ENCODE measurements at regions not wholly inside any gene's neighbourhood (a gene's known extent, or its start where the extent isn't known, plus 50 kb on each side); places are given as distances from the start of the nearest gene placed in this dataset.
"Not testable (repeated sequence)": the region's sequence is repeated elsewhere in the genome, so short reads cannot be mapped to it uniquely, and the experiment has no call there.

DNA sequence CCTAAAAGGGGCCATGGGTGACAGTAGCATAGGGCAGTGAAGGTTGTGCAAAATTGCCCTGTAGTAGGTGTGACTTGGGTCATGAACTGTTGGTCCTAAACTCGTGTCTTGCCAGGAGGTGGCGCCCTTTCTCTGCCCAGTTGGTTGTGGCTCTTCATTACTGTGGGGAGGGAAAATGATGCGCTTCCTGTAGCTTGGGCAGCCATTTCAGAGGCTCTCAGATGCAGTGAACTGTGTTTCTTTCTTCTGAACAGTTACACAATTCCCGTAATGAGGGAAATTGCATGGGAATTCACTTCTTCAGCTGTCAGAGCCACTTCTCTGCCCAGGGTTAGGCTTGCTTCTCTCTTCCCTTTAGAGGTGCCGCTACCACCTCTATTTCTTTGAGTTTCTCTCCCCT is 148.1 kb upstream of the NRXN3 start:
- Mint-ChIP-seq H3K27ac (no peak overlapping the region), H3K9me3 (no peaks in the 10 kb centered on the region), H3K4me1 (no peaks in the 10 kb centered on the region), H3K27me3 (peaks cover 6% of the 10 kb centered on the region), H3K4me3 (no peak overlapping the region), H3K36me3 (ENCODE audit: low read depth) (no peaks in the 10 kb centered on the region)
- CTCF ChIA-PET: interaction anchor here (0.6 to 1.3 kb wide), 5 partner anchors 13 to 545 kb away, joined by 3 to 4 read pairs (median 3); no protein-coding TSS in a partner anchor
- DNase-seq: peak; percentile 71
- POLR2A ChIA-PET: no interaction called here

GRCh38 chr14:78023112-78023511 is 147.1 kb upstream of the NRXN3 start:
- Mint-ChIP-seq H3K27ac (no peak overlapping the region), H3K36me3 (ENCODE audit: low read depth) (no peaks in the 10 kb centered on the region), H3K4me3 (no peak overlapping the region), H3K27me3 (peaks cover 5% of the 10 kb centered on the region), H3K4me1 (no peaks in the 10 kb centered on the region), H3K9me3 (no peaks in the 10 kb centered on the region)
- no peak for DNase-seq
- CTCF ChIA-PET: interaction anchor here (1.0 kb wide), 1 partner anchor 575 kb away, joined by 3 read pairs; no protein-coding TSS in a partner anchor
- POLR2A ChIA-PET: no interaction called here

GRCh38 chr14:78028471-78028870 is 141.7 kb upstream of the NRXN3 start:
- ChIA-PET POLR2A (no interaction called here), CTCF (no interaction called here)
- H3K27ac Mint-ChIP-seq: no peak overlapping the region
- no peak for DNase-seq
- no peaks in the 10 kb centered on the region for H3K36me3 Mint-ChIP-seq (ENCODE audit: low read depth)
- no peaks in the 10 kb centered on the region for H3K9me3 Mint-ChIP-seq
- H3K27me3 Mint-ChIP-seq: peaks cover 13% of the 10 kb centered on the region
- H3K4me3 Mint-ChIP-seq: no peak overlapping the region
- no peaks in the 10 kb centered on the region for H3K4me1 Mint-ChIP-seq

- H3K27ac Mint-ChIP-seq: no peak overlapping the region
- CTCF ChIA-PET: no interaction called here
- H3K4me1 Mint-ChIP-seq: no peaks in the 10 kb centered on the region
- no peak for DNase-seq
- POLR2A ChIA-PET: no interaction called here
- H3K4me3 Mint-ChIP-seq: no peak overlapping the region
- H3K36me3 Mint-ChIP-seq (ENCODE audit: low read depth): no peaks in the 10 kb centered on the region
- H3K9me3 Mint-ChIP-seq: no peaks in the 10 kb centered on the region
- H3K27me3 Mint-ChIP-seq: peaks cover 13% of the 10 kb centered on the region
Observed at GRCh38 chr14:78029601-78030372, 140.4 kb upstream of the NRXN3 start.

DNA sequence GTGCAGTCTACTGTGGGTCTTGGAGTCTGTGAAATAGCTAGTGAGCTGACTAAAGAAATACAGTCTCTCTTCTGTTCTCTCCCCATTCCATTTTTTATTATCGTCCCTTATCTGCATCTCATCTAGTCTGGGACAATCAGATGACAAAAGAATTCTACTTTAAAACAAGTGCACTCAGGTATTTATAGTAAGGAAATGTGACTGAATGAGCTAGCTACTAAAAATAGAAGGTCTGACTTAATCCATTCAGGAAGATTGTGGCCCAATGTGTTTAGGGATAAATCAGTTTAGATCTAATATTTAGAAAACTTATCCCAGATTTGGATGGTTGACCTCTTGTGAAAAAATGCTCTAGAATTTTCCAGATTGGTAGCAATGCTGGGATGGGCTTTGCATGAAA is 126.8 kb upstream of the NRXN3 start:
- no peaks in the 10 kb centered on the region for H3K4me1 Mint-ChIP-seq
- peaks cover 10% of the 10 kb centered on the region for H3K27me3 Mint-ChIP-seq
- H3K27ac Mint-ChIP-seq: no peak overlapping the region
- ChIA-PET POLR2A (no interaction called here), CTCF (no interaction called here)
- H3K4me3 Mint-ChIP-seq: no peak overlapping the region
- H3K9me3 Mint-ChIP-seq: no peaks in the 10 kb centered on the region
- no peak for DNase-seq
- H3K36me3 Mint-ChIP-seq (ENCODE audit: low read depth): no peaks in the 10 kb centered on the region

DNA sequence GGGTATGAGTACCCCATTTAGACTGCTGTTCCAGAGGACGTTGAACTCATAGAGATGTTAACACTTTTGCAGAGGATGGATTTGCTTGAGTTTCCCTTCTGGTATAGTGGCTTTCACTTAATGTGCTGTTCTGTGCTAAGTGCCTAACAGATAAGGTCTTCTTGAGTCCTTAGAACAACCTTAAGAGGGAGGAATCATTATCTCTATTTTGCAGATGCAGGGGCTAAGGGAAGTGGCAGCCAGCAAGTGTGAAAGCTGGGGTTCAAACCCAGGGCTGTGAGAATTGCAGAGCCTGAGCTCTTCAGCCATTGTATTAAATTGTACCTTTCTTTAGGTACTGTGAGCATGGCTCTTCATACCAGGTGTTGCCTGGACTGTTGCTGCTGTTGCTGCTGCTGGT is 122.1 kb upstream of the NRXN3 start:
- peaks cover 5% of the 10 kb centered on the region for H3K27me3 Mint-ChIP-seq
- no peaks in the 10 kb centered on the region for H3K36me3 Mint-ChIP-seq (ENCODE audit: low read depth)
- no peak overlapping the region for H3K27ac Mint-ChIP-seq
- H3K9me3 Mint-ChIP-seq: no peaks in the 10 kb centered on the region
- no peak overlapping the region for H3K4me3 Mint-ChIP-seq
- no peaks in the 10 kb centered on the region for H3K4me1 Mint-ChIP-seq
- CTCF ChIA-PET: no interaction called here
- no peak for DNase-seq
- POLR2A ChIA-PET: no interaction called here

GRCh38 chr14:78056890-78057289 is 113.3 kb upstream of the NRXN3 start:
- H3K27ac Mint-ChIP-seq; H3K36me3 Mint-ChIP-seq (ENCODE audit: low read depth); H3K9me3 Mint-ChIP-seq; CTCF ChIA-PET; H3K4me1 Mint-ChIP-seq; POLR2A ChIA-PET; H3K4me3 Mint-ChIP-seq; DNase-seq; H3K27me3 Mint-ChIP-seq: not testable (repeated sequence)

DNA sequence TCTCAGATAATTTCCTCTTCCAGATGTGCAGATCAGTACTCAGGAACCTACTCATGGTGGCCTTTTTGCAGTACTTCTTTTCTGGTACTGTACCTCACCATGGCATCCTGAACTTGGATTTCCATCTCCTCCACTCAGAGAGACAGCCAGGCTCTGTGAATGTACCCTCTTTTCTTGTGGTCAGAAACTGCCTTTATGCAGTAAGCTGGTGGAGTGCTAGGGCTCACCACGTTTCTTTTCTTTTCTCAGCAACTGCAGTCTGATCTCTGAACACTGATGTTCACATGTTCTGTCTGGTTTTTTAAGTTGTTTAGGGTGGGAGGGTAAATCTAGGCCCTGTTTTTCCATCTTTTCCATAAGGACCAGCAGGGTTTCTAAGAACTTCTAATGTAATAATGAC is 99.8 kb upstream of the NRXN3 start:
- no peak overlapping the region for H3K4me3 Mint-ChIP-seq
- H3K27me3 Mint-ChIP-seq: peaks cover 9% of the 10 kb centered on the region
- ChIA-PET POLR2A (no interaction called here), CTCF (no interaction called here)
- no peak for DNase-seq
- H3K9me3 Mint-ChIP-seq: no peaks in the 10 kb centered on the region
- H3K36me3 Mint-ChIP-seq (ENCODE audit: low read depth): no peaks in the 10 kb centered on the region
- H3K4me1 Mint-ChIP-seq: no peaks in the 10 kb centered on the region
- H3K27ac Mint-ChIP-seq: no peak overlapping the region

- no peaks in the 10 kb centered on the region for H3K4me1 Mint-ChIP-seq
- H3K9me3 Mint-ChIP-seq: no peaks in the 10 kb centered on the region
- H3K27me3 Mint-ChIP-seq: peaks cover 9% of the 10 kb centered on the region
- H3K27ac Mint-ChIP-seq: no peak overlapping the region
- ChIA-PET CTCF (no interaction called here), POLR2A (no interaction called here)
- H3K36me3 Mint-ChIP-seq (ENCODE audit: low read depth): no peaks in the 10 kb centered on the region
- DNase-seq: no peak
- no peak overlapping the region for H3K4me3 Mint-ChIP-seq
Observed at GRCh38 chr14:78071016-78071549, 99.1 kb upstream of the NRXN3 start.

GRCh38 chr14:78073028-78073427 is 97.1 kb upstream of the NRXN3 start:
- Mint-ChIP-seq H3K36me3 (ENCODE audit: low read depth) (no peaks in the 10 kb centered on the region), H3K4me1 (no peaks in the 10 kb centered on the region), H3K27ac (no peak overlapping the region), H3K27me3 (peaks cover 4% of the 10 kb centered on the region), H3K4me3 (no peak overlapping the region), H3K9me3 (no peaks in the 10 kb centered on the region)
- ChIA-PET CTCF (interaction anchor here (0.7 to 1.3 kb wide), 2 partner anchors 9 to 211 kb away, joined by 3 read pairs; no protein-coding TSS in a partner anchor), POLR2A (no interaction called here)
- no peak for DNase-seq

- H3K9me3 Mint-ChIP-seq: no peaks in the 10 kb centered on the region
- CTCF ChIA-PET: no interaction called here
- H3K27ac Mint-ChIP-seq: no peak overlapping the region
- no peaks in the 10 kb centered on the region for H3K4me1 Mint-ChIP-seq
- H3K4me3 Mint-ChIP-seq: no peak overlapping the region
- POLR2A ChIA-PET: no interaction called here
- DNase-seq: no peak
- no peaks in the 10 kb centered on the region for H3K36me3 Mint-ChIP-seq (ENCODE audit: low read depth)
- peaks cover 1% of the 10 kb centered on the region for H3K27me3 Mint-ChIP-seq
Observed at GRCh38 chr14:78074561-78074960, 95.6 kb upstream of the NRXN3 start.

- Mint-ChIP-seq H3K4me1 (no peaks in the 10 kb centered on the region), H3K36me3 (ENCODE audit: low read depth) (no peaks in the 10 kb centered on the region), H3K4me3 (no peak overlapping the region), H3K27ac (no peak overlapping the region), H3K27me3 (no peaks in the 10 kb centered on the region), H3K9me3 (no peaks in the 10 kb centered on the region)
- ChIA-PET CTCF (no interaction called here), POLR2A (no interaction called here)
- no peak for DNase-seq
Observed at GRCh38 chr14:78075033-78075432, 95.1 kb upstream of the NRXN3 start.

DNA sequence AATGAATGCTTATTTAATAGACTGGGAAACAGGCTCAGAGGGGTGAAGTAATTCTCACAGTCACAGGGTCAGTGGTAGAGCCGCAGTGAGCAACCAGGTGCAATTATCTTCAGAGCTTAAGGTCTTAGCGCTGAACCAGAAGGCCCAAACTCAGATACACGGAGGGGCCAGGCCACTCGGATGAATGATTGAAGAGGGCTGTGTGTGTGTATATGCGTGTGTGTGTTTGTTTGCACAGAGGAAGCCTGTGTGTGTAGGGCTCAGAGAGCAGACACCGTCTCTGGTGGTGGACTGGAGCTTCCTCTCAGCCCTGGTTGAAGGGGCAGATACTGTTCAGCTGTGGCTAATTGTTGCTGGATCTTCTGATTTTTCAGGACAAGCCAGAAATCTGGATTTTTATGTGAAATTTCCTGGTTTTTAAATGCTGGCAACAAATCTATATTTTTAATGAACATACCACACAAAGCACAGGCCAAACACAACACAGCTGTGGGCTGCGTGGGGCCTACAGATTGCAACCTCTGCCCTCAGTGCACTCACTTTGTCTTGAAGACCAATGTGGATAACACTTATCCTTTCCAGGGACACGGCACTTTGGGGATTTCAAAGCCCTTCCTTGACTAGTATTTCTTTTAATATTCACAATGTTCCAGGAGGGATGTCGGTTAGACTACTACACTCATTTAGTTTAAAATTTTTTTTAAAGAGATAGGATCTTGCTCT is 94.5 kb upstream of the NRXN3 start:
- DNase-seq: no peak
- Mint-ChIP-seq H3K27ac (no peak overlapping the region), H3K27me3 (no peaks in the 10 kb centered on the region), H3K36me3 (ENCODE audit: low read depth) (no peaks in the 10 kb centered on the region), H3K4me1 (no peaks in the 10 kb centered on the region), H3K9me3 (no peaks in the 10 kb centered on the region), H3K4me3 (no peak overlapping the region)
- ChIA-PET POLR2A (no interaction called here), CTCF (no interaction called here)

DNA sequence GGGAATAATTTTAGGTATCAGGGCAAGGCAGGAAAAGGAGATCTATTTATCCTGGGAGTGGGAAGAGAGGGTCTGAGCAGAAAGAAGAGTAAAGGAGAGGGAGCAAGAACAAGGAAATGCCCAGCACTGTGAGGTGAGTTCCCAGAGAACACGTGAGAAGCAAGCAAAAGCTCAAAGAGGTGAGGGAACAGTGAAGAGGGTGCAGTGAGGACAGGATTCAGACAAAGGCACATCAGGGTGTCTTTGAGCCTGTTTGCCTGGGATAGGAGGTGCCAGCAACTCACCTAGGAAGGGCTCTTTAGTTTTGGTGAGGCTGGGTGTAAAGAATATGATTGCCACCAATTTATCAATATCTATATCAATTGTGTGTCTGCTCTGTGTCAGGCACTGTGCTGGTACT is 88.9 kb upstream of the NRXN3 start:
- H3K4me1 Mint-ChIP-seq: no peaks in the 10 kb centered on the region
- H3K27me3 Mint-ChIP-seq: no peaks in the 10 kb centered on the region
- no peak overlapping the region for H3K4me3 Mint-ChIP-seq
- H3K36me3 Mint-ChIP-seq (ENCODE audit: low read depth): no peaks in the 10 kb centered on the region
- no peak overlapping the region for H3K27ac Mint-ChIP-seq
- no peaks in the 10 kb centered on the region for H3K9me3 Mint-ChIP-seq
- CTCF ChIA-PET: no interaction called here
- no peak for DNase-seq
- POLR2A ChIA-PET: no interaction called here
